Karpas-422 (cell line): ENCODE measurements at regions not wholly inside any gene's neighbourhood (a gene's known extent, or its start where the extent isn't known, plus 50 kb on each side); places are given as distances from the start of the nearest gene placed in this dataset.

Experiments used
- DNase-seq: peaks from one replicate; pipeline ENCODE4 v3.0.0-alpha.2; 2015
- H2AFZ ChIP-seq: fragments of 200-600 bp; sonication (generic); 2 replicates; pipeline ENCODE4 v1.6.1; 2014; ENCODE audit warnings: antibody characterized with exemption, low read length, mixed read lengths
- H3K27ac ChIP-seq: fragments of 200-600 bp; sonication (generic); 2 replicates; pipeline ENCODE4 v1.5.1; 2014; ENCODE audit warnings: mild to moderate bottlenecking, low read length, moderate library complexity
- H3K27me3 ChIP-seq: fragments of 200-600 bp; sonication (generic); 2 replicates; pipeline ENCODE4 v1.6.1; 2014; ENCODE audit warnings: low read length, mixed read lengths
- H3K36me3 ChIP-seq: fragments of 200-600 bp; sonication (generic); 2 replicates; pipeline ENCODE4 v1.6.1; 2014; ENCODE audit warnings: low read length, mixed read lengths; ENCODE audit not compliant: insufficient read depth
- H3K4me1 ChIP-seq: fragments of 200-600 bp; sonication (generic); 2 replicates; pipeline ENCODE4 v1.6.1; 2014; ENCODE audit warnings: mild to moderate bottlenecking, low read length, mixed read lengths
- H3K4me2 ChIP-seq: fragments of 200-600 bp; sonication (generic); 2 replicates; pipeline ENCODE4 v1.6.1; 2014; ENCODE audit warnings: low read length, low read depth, mild to moderate bottlenecking; ENCODE audit not compliant: poor library complexity, severe bottlenecking
- H3K4me3 ChIP-seq: fragments of 200-600 bp; sonication (generic); 2 replicates; pipeline ENCODE4 v1.5.1; 2014; ENCODE audit warnings: mild to moderate bottlenecking, antibody characterized with exemption, low read length, mixed read lengths
- H3K79me2 ChIP-seq: fragments of 200-600 bp; sonication (generic); 2 replicates; pipeline ENCODE4 v1.6.1; 2014; ENCODE audit warnings: mild to moderate bottlenecking, low read length, mixed read lengths
- H3K9ac ChIP-seq: fragments of 200-600 bp; sonication (generic); 2 replicates; pipeline ENCODE4 v1.6.0; 2014; ENCODE audit warnings: low read length
- H3K9me2 ChIP-seq: fragments of 200-600 bp; sonication (generic), shearing (Covaris generic); replicated peaks from 2 replicates; pipeline ENCODE4 v1.6.0; 2014; ENCODE audit warnings: mild to moderate bottlenecking, low read length, moderate library complexity; ENCODE audit not compliant: insufficient read depth
- H3K9me3 ChIP-seq: fragments of 300-700, 200-600 bp; sonication (generic); 2 replicates; pipeline ENCODE4 v1.6.1; 2014; ENCODE audit warnings: low read length, mixed read lengths
- H4K20me1 ChIP-seq: fragments of 200-600 bp; sonication (generic); 2 replicates; pipeline ENCODE4 v1.6.1; 2014; ENCODE audit warnings: mild to moderate bottlenecking, antibody characterized with exemption, low read length, low read depth; ENCODE audit not compliant: insufficient read depth

DNA sequence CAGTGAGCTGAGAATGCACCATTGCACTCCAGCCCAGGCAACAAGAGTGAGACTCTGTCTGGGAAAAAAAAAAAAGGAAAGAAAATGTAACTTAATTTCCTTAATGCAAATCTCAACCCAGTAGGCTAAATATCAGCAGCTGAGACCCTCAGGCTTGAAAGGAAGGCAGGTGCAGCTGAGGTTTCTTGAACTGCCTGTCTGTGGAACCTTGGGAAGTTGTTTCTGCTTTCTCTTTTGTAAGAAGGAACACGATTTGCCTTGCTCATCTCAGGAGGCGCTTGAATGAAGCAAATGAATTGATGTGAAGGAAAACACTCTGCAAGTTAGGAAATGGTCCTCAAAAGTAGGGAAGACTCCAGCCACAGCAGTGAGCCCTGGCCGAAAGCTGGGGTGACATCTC lies 143.3 kb downstream of the IRX1 start:
- no peak overlapping the region for H3K4me2 ChIP-seq
- no peaks in the 10 kb centered on the region for H3K27me3 ChIP-seq
- H3K4me3 ChIP-seq: no peak overlapping the region
- H3K9ac ChIP-seq: no peak overlapping the region
- H3K9me3 ChIP-seq: peaks cover 19% of the 10 kb centered on the region
- no peaks in the 10 kb centered on the region for H3K79me2 ChIP-seq
- H2AFZ ChIP-seq: no peak overlapping the region
- no peaks in the 10 kb centered on the region for H3K36me3 ChIP-seq
- H3K4me1 ChIP-seq: no peaks in the 10 kb centered on the region
- H3K9me2 ChIP-seq: no peaks in the 10 kb centered on the region
- no peak overlapping the region for H3K27ac ChIP-seq
- no peak for DNase-seq
- no peaks in the 10 kb centered on the region for H4K20me1 ChIP-seq

DNA sequence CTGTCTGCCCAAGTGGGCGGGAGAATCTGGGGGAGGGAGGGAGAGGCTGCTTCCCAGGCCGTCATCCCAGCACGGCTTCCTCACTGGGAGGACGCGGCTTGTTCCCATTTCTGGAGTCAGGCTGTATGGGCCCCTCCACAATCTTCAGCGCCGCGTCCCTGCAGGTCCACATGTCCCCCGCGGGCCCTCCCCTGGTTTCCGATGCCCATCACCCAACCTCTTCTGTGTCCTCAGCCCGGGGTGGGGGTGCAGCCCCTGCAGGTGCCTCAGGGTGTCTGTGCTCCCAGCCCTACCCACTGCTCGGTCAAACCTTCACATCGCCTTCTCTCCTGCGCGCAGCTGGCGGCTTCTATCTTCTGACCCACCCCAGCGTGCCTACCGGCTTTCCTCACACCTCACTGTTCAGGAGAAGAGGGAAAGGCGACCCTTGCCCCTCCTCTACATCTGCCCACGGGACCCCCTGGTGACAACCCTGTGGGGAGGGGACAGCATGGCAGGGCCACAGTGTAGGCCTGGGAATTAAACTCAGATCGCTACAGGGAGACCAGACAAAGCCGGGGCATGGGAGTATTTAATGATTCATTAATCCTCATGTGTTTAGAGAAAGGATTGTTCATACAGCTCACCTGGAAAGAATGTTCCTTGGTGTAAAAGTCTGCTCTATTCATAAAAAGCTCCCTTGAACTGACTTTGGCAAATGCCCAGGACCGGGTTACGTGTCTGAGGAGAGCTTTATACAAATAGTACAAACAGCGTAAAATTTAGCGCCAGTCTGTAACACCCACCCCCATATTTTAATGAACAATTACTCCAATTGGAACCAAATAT lies 145.1 kb downstream of the IRX1 start:
- Histone ChIP-seq H3K4me3 (no peak overlapping the region), H2AFZ (no peak overlapping the region), H4K20me1 (no peaks in the 10 kb centered on the region), H3K4me2 (no peak overlapping the region), H3K9ac (no peak overlapping the region), H3K27me3 (no peaks in the 10 kb centered on the region), H3K4me1 (no peaks in the 10 kb centered on the region), H3K36me3 (no peaks in the 10 kb centered on the region), H3K27ac (no peak overlapping the region), H3K9me2 (no peaks in the 10 kb centered on the region), H3K9me3 (peaks cover 31% of the 10 kb centered on the region), H3K79me2 (no peaks in the 10 kb centered on the region)
- no peak for DNase-seq

GRCh38 chr5:3741374-3741770 lies 145.7 kb downstream of the IRX1 start:
- Histone ChIP-seq H4K20me1 (no peaks in the 10 kb centered on the region), H3K4me1 (no peaks in the 10 kb centered on the region), H3K27me3 (no peaks in the 10 kb centered on the region), H3K36me3 (no peaks in the 10 kb centered on the region), H3K79me2 (no peaks in the 10 kb centered on the region), H3K9ac (no peak overlapping the region), H3K4me2 (no peak overlapping the region), H2AFZ (no peak overlapping the region), H3K9me3 (peaks cover 25% of the 10 kb centered on the region), H3K4me3 (no peak overlapping the region), H3K27ac (no peak overlapping the region), H3K9me2 (no peaks in the 10 kb centered on the region)
- no peak for DNase-seq

- Histone ChIP-seq H3K9me3 (peaks cover 22% of the 10 kb centered on the region), H2AFZ (no peak overlapping the region), H3K4me3 (no peak overlapping the region), H3K36me3 (no peaks in the 10 kb centered on the region), H4K20me1 (no peaks in the 10 kb centered on the region), H3K79me2 (no peaks in the 10 kb centered on the region), H3K27me3 (no peaks in the 10 kb centered on the region), H3K4me2 (no peak overlapping the region), H3K9ac (no peak overlapping the region), H3K9me2 (no peaks in the 10 kb centered on the region), H3K4me1 (no peaks in the 10 kb centered on the region), H3K27ac (no peak overlapping the region)
- DNase-seq: no peak
These were observed 147.1 kb downstream of the IRX1 start for GRCh38 chr5:3742750-3743149.

DNA sequence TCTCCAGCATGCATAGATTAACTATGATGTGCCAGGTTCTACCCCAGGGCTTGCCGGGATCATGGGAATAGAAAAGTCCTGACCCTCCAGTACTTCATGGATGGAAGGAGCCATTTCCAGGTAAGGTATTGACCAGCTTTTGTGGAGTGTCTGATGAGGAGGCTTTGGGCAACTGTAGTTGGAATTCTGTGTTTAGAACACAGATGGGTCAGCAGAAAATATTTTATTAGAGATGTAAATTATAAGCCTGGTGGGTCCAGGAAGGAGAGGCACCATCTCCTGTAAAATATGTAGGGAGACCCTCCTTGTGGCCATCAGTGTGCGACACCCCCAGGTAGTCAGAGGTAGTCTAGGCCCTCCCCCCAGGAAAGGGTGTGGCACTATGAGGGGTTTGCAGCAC lies 156.2 kb downstream of the IRX1 start:
- H3K4me3 ChIP-seq: no peak overlapping the region
- no peak overlapping the region for H3K9ac ChIP-seq
- H3K4me1 ChIP-seq: no peaks in the 10 kb centered on the region
- H3K36me3 ChIP-seq: no peaks in the 10 kb centered on the region; the same call in 1 of the 2 replicates
- no peaks in the 10 kb centered on the region for H3K9me2 ChIP-seq
- no peaks in the 10 kb centered on the region for H4K20me1 ChIP-seq
- no peak for DNase-seq
- no peak overlapping the region for H3K4me2 ChIP-seq
- peaks cover 6% of the 10 kb centered on the region; the same call in 1 of the 2 replicates for H3K9me3 ChIP-seq
- no peak overlapping the region for H3K27ac ChIP-seq
- H3K79me2 ChIP-seq: no peaks in the 10 kb centered on the region
- no peaks in the 10 kb centered on the region for H3K27me3 ChIP-seq
- H2AFZ ChIP-seq: no peak overlapping the region

DNA sequence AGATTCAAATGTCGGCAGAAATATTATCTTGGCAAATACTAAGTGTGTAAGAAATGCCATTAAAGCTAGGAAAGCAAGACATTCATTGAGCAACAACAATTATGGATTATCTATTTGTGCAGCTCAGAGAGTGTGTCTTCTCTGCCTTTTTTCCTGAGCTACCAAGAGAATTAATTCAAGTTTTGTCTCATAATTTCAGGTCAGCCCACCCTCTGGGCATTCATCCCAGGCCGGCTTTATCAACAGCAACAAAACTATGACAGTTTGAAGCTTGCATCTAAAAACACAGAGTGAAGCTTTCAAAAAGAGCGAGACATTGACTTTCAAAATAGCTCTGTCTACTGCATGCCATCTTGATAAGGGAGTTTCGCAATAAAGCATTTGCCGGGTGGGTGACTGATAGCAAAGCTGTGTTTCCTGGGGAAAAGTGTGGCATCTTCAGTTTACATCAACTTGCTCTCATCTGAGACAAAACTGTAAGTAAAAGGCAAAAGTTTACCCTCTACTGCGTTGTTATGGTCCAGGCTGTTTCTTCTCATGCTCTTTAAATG lies 182.4 kb downstream of the IRX1 start:
- Histone ChIP-seq H3K4me1 (no peaks in the 10 kb centered on the region), H3K9ac (no peak overlapping the region)

DNA sequence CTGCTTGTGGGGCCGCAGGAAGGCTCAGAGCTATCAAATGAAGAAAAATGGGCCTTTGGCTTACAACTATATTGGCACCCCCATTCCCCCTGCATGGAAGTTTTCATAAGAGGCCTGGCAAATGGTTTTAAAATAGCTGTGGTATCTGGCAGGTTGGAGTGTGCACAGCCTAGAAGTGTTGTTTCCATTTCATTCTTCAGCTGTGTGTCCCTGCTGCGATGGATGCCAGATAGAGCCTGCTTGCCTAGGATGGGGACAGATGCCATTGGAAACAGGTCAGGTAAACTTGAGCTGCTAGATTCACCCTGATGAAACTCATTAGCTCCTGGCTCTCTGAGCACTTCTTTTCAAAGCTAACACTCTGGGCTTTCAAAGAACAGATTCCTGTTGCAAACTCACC lies 183.3 kb downstream of the IRX1 start:
- Histone ChIP-seq H3K9ac (no peak overlapping the region), H4K20me1 (no peaks in the 10 kb centered on the region), H3K9me2 (no peaks in the 10 kb centered on the region), H3K4me3 (no peak overlapping the region), H3K27ac (no peak overlapping the region), H3K36me3 (no peaks in the 10 kb centered on the region), H2AFZ (no peak overlapping the region), H3K9me3 (no peaks in the 10 kb centered on the region; the same call in 1 of the 2 replicates), H3K79me2 (no peaks in the 10 kb centered on the region), H3K4me2 (no peak overlapping the region), H3K4me1 (no peaks in the 10 kb centered on the region), H3K27me3 (no peaks in the 10 kb centered on the region)
- DNase-seq: no peak

More for the DNA sequence above, 182.4 kb downstream of the IRX1 start:
- Histone ChIP-seq H2AFZ (no peak overlapping the region), H4K20me1 (no peaks in the 10 kb centered on the region), H3K4me3 (no peak overlapping the region), H3K4me2 (no peak overlapping the region), H3K9me3 (no peaks in the 10 kb centered on the region; the same call in 1 of the 2 replicates), H3K79me2 (no peaks in the 10 kb centered on the region), H3K36me3 (no peaks in the 10 kb centered on the region), H3K27me3 (no peaks in the 10 kb centered on the region), H3K27ac (no peak overlapping the region), H3K9me2 (no peaks in the 10 kb centered on the region)
- DNase-seq: no peak

GRCh38 chr5:3780278-3780677 lies 184.6 kb downstream of the IRX1 start:
- Histone ChIP-seq H2AFZ (no peak overlapping the region), H3K27ac (no peak overlapping the region), H3K9me3 (peaks cover 5% of the 10 kb centered on the region; the same call in 1 of the 2 replicates), H3K9ac (no peak overlapping the region), H3K4me3 (no peak overlapping the region), H3K36me3 (no peaks in the 10 kb centered on the region), H3K9me2 (no peaks in the 10 kb centered on the region), H3K4me2 (no peak overlapping the region), H3K4me1 (no peaks in the 10 kb centered on the region), H3K27me3 (no peaks in the 10 kb centered on the region), H4K20me1 (no peaks in the 10 kb centered on the region), H3K79me2 (no peaks in the 10 kb centered on the region)
- no peak for DNase-seq
